Coronary artery (tissue), 2 donors: ENCODE measurements at regions not wholly inside any gene's neighbourhood (a gene's known extent, or its start where the extent isn't known, plus 50 kb on each side); places are given as distances from the start of the nearest gene placed in this dataset.
"Not testable (repeated sequence)": the region's sequence is repeated elsewhere in the genome, so short reads cannot be mapped to it uniquely, and the experiment has no call there.

Experiments used
- DNase-seq: peaks from one replicate; pipeline ENCODE4 v3.0.0-alpha.2; 2017; ENCODE audit warnings: low spot score
- H3K27ac ChIP-seq, 2 donors: fragments of 200-600 bp; sonication (generic); one replicate each; pipeline ENCODE4 v1.5.1; 2016 to 2019
- H3K4me3 ChIP-seq: fragments of 200-600 bp; sonication (generic); 2 replicates; pipeline ENCODE4 v1.5.1; 2016; ENCODE audit warnings: mild to moderate bottlenecking, moderate library complexity
- TF ChIP-seq, protein P1 (sequence below): fragments of 200-600 bp; sonication (generic); IDR thresholded peaks from one replicate; pipeline ENCODE4 v1.5.1; 2019; ENCODE audit warnings: antibody characterized with exemption

DNA sequence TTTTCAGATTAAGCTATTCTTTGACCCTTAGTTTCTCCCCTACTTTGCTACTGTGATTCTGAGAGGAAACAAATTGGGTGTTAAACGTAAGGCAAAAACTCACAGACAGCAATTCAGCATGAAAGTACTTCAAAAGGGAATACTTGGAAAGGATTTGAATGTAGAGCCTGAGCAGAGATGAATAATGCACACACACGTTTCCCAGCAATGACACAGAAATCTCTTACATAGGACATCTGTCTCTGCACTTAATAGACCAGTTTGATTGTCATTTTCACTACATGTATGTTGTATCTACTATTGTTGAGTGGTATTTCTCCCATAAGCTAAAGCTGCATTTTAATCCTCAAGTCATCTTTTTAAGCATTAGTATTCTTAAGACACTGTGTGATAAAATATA lies 166.1 kb upstream of the TEX13C start:
- TF ChIP-seq, protein P1, sequence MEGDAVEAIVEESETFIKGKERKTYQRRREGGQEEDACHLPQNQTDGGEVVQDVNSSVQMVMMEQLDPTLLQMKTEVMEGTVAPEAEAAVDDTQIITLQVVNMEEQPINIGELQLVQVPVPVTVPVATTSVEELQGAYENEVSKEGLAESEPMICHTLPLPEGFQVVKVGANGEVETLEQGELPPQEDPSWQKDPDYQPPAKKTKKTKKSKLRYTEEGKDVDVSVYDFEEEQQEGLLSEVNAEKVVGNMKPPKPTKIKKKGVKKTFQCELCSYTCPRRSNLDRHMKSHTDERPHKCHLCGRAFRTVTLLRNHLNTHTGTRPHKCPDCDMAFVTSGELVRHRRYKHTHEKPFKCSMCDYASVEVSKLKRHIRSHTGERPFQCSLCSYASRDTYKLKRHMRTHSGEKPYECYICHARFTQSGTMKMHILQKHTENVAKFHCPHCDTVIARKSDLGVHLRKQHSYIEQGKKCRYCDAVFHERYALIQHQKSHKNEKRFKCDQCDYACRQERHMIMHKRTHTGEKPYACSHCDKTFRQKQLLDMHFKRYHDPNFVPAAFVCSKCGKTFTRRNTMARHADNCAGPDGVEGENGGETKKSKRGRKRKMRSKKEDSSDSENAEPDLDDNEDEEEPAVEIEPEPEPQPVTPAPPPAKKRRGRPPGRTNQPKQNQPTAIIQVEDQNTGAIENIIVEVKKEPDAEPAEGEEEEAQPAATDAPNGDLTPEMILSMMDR: no peak
- no peak overlapping the region for H3K27ac ChIP-seq

GRCh38 chrX:125154288-125155257 lies 165.1 kb upstream of the TEX13C start:
- H3K27ac ChIP-seq, DNase-seq, H3K4me3 ChIP-seq: not testable (repeated sequence)

More for the DNA sequence above, 166.1 kb upstream of the TEX13C start:
- H3K4me3 ChIP-seq: no peak overlapping the region
- DNase-seq: no peak

DNA sequence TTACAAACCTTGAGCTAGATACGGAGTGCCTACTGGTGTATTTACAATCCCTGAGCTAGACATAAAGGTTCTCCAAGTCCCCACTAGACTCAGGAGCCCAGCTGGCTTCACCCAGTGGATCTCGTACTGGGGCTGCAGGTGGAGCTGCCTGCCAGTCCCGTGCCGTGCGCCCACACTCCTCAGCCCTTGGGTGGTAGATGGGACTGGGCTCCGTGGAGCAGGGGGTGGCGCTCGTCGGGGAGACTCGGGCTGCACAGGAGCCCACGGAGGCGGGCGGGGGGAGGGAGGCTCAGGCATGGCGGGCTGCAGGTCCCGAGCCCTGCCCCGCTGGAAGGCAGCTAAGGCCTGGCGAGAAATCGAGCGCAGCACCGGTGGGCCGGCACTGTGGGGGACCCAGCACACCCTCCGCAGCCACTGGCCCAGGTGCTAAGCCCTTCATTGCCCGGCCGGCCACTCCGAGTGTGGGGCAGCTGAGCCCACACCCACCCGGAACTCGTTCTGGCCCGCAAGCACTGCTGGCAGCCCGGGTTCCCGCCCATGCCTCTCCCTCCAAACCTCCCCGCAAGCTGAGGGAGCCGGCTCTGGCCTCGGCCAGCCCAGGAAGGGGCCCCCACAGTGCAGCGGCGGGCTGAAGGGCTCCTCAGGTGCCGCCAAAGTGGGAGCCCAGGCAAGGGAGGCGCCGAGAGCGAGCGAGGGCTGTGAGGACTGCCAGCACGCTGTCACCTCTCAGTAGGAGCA lies 164.2 kb upstream of the TEX13C start:
- H3K27ac ChIP-seq, H3K4me3 ChIP-seq, DNase-seq: not testable (repeated sequence)

GRCh38 chrX:125170459-125170858 lies 149.2 kb upstream of the TEX13C start:
- no peak for DNase-seq
- H3K27ac ChIP-seq: no peak overlapping the region
- no peak overlapping the region for H3K4me3 ChIP-seq
- TF ChIP-seq, protein P1: no peak

DNA sequence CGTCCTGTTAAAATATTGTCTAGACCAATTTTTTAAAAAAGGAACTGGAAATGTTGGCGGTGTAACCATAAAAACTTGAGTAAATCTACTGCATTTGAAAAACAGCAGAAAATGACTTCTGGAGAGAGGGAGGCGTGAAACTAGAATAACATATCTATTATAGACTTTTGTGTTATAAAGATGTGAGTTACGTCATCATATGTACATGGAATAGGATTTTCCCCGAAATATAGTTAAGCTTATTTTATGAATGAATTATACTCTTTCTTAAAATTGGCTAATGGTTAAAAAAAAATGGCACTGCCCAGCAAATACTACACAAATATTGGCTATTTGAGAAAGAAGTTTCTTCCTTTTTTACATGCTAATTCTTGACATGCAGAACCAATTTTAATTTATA lies 147.1 kb upstream of the TEX13C start:
- TF ChIP-seq, protein P1: no peak
- no peak for DNase-seq
- no peak overlapping the region for H3K4me3 ChIP-seq
- H3K27ac ChIP-seq: no peak overlapping the region

GRCh38 chrX:125175991-125176584 lies 143.6 kb upstream of the TEX13C start:
- H3K27ac ChIP-seq: no peak overlapping the region
- TF ChIP-seq, protein P1: no peak
- no peak for DNase-seq
- H3K4me3 ChIP-seq: no peak overlapping the region

- TF ChIP-seq, protein P1: no peak
- no peak for DNase-seq
- H3K27ac ChIP-seq: no peak overlapping the region
- H3K4me3 ChIP-seq: no peak overlapping the region
These were observed 125.8 kb upstream of the TEX13C start for GRCh38 chrX:125193921-125194320.
